GM18868 (cell line): ENCODE measurements at regions not wholly inside any gene's neighbourhood (a gene's known extent, or its start where the extent isn't known, plus 50 kb on each side); places are given as distances from the start of the nearest gene placed in this dataset.
"Not testable (repeated sequence)": the region's sequence is repeated elsewhere in the genome, so short reads cannot be mapped to it uniquely, and the experiment has no call there.

Experiments used
- ATAC-seq: cut with Tn5 transposase; IDR thresholded peaks from one replicate; pipeline ENCODE4 v1.9.1; 2021; ENCODE audit warnings: mild to moderate bottlenecking, moderate library complexity; ENCODE audit not compliant: unreplicated experiment

DNA sequence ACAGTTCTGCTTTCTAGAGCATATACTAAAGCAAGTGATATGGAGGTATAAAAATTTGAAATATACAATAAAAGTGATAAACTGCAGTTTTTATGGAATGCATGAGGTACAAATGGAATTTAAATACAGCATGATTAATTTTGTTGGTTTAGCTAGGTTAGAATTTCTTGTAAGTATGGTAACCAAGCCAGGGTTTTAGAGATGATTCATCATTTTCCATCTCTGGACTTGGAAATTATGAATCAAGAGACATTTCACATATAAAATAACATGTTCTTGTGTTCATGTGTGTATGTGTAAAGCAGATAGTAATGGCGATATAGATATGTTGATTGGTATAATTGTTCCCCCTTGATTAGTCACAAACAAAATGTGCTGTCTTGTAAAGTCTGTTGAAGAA lies 1219.8 kb downstream of the CDH8 start:
- ATAC-seq: no peak

DNA sequence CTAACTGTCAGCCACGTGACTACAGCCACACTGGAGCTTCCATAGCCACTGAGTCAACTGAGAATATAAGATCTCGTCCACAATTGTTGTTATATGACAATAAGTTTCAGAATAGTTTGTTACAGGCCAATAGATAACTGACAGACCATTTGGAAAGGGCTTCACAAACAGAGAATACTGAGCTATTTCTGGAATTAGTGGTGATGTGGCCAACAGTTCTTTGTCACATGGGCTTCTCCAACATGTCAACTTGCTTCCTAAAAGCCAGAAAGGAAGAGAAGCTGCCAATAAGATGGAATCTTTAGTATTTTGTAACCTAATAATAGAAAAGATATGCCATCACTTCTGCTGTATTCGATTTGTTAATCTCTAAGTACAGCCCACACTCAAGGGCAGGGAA lies 1220.4 kb downstream of the CDH8 start:
- ATAC-seq: no peak

DNA sequence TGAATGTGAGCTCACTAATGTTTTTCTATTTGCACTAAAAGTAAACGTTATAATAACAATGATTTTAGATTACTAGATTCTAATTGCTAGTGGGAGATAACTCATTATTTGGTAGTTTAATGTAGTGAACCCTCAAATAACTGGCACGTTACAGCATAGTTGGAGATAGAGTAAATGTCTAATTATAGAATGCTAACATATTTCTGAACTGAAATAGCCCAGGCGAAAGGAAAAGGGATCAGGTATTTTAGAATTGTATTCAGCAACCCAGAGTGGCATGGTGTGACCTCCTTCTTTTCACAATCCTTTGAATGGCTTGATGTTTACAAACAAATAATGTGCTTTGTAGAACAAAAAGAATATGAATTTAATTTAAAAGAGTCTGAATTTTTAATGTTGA lies 1221.2 kb downstream of the CDH8 start:
- no peak for ATAC-seq

DNA sequence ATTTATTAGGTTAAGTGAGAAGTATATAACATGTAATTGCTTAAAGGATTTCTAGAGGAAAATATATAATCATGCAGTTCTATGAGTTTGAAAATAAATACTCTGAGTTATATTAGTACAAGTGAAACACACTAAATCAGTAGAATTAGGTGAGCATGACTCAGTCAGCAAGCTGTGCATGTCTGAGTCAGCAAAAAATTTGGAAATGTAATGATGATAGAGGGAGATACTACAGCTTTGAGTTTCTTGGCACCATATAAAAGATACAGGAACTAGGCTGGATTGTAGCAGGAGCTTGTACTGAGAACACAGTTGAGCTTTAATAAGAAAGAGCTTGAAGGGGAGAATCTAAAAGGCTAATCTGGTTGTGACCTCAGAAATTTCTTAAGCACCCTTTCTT lies 1224.6 kb downstream of the CDH8 start:
- ATAC-seq: no peak

DNA sequence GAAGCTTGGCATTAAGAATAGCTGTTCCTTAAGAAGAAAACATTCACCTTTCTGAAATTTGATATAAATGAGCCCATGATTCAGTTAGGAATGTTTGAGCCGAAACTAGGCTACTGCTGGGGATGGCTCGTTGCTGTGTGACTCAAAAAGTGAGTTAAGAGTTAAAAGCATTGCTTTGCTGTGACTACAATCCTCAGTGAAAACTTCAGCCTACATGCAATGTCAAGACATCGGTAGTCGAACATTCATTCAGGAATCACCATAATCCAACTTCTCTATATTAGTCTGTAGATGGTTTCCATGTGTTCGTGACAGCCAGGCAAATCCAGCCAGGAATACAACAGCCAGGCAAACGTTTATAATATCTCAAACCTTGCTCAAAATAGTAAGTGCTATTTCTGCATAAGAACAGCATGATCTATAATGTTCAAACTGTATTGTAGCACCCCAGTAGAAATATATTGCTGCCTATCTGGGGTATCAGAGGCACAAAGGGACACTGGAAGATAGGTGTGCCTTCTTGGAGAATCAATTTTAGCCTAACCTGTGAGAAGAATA lies 1225.1 kb downstream of the CDH8 start:
- no peak for ATAC-seq

DNA sequence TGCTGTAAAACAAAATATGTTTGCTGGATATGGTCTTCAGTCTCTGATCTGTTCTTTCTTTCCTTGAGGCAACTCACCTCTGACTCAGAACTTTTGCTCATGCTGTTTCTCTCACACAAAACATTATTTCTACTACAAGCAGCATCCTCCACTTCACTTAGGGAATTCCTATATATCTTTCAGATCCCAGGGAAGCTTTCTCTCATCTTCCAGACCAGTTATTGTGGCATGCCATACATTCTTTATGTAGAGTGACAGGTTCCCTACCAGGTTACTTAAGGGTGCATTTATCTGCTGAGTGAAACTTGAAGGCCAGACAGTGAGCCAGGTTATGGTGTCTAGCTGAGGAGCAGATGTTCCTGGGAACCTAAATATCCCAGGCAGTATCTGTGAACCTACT lies 1226.0 kb downstream of the CDH8 start:
- ATAC-seq: no peak

DNA sequence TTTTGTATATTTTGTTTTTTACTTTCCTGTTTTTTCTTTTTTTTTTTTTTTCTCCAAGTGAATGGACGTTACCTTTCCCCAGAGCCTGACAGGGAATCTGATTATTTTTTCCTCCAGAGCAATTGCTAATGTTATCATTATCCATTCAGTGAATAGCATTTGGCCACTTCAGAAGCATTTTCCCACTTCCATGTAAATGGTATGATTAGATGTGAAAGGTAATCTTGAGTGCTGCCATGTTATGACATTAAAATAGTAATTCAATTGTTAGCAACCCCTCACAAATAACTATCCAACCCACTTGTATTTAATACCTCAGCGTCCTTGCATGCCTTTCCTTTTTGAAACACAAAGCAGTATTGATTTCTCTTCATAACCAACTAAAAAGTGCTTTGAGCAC lies 1243.8 kb downstream of the CDH8 start:
- no peak for ATAC-seq

DNA sequence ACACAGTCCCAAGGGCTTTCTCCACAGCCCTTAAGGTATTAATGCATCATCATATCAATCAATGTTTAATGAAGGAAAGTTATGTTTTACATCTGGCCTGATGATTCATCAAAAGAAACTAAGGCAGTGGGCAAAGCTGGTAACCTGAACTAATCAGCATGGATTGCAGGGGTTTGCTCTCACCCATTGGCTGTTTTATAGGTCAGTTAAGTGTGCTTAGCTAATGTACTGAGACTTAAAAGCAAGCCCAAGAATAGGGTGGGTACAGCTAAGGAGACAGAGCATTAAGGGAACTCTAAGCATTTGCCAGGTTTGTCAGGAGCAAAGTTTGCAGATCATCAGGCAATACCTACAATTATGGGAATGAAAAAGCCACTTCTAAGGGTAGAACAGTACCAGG lies 1247.6 kb downstream of the CDH8 start:
- no peak for ATAC-seq

DNA sequence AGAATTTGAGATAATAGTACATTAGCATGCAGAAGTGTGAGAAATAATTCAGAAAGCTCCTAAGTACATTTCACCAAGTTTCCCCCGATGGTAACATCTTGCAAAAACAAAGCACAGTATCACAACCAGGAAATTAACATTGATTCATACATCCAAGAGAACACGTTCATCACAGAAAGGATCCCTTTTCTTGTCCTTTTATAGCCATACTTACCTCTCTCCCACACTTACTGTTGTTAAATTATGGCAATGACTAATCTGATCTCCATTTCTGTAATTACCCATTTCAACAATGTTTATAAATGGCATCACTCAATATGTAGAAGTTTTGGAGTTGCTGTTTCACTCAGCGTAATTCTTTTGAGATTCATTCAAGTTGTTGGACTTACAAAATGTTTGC lies 1260.0 kb downstream of the CDH8 start:
- ATAC-seq: no peak

DNA sequence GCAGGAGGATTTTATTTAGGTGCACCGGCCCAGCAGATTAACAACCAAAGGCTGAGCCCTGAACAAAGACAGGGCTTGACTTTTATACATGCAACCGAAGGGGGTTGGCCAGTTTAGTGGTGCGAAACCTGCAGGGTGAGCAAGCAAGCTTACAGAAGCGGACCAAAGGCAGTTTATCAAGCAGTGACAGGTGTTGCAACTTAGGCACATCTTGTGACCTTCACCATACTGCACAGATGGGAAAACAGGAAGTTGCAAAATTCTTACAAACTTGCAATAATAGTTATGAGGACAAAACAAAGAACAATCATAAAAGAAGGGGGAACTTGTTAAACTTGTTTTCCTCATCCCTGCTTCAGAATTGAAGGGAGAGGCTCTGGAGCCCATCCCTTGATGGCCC lies 1265.1 kb downstream of the CDH8 start:
- ATAC-seq: no peak

DNA sequence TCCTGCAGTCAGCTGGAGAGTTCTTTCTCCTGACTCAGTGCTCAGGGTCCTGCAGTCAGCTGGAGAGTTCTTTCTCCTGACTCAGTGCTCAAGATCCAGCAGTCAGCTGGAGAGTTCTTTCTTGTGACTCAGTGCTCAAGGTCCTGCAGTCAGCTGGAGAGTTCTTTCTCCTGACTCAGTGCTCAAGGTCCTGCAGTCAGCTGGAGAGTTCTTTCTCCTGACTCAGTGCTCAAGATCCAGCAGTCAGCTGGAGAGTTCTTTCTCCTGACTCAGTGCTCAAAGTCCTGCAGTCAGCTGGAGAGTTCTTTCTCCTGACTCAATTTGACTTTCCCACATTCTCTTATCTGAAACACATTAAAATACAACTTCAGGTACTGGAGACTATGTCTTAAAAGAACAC lies 1265.9 kb downstream of the CDH8 start:
- ATAC-seq: not testable (repeated sequence)

DNA sequence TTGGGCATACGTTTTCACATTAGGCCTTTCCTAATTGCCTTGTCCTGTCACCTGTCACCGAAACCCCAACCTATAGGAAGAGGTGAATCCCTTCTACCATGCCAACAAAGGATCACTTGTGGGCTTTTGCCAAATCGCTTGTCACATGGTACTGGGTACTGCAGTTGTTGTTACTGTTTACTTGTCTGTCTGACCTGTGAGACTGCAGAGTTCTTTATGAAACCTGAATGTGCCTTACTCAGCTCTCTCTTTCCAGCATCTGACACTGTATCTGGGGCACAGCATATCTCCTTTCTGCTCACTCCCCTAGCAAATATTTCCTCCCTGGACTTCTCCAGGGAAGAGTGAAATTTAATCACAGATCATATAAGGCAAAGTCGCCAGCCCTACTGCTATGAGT lies 1272.4 kb downstream of the CDH8 start:
- ATAC-seq: no peak

DNA sequence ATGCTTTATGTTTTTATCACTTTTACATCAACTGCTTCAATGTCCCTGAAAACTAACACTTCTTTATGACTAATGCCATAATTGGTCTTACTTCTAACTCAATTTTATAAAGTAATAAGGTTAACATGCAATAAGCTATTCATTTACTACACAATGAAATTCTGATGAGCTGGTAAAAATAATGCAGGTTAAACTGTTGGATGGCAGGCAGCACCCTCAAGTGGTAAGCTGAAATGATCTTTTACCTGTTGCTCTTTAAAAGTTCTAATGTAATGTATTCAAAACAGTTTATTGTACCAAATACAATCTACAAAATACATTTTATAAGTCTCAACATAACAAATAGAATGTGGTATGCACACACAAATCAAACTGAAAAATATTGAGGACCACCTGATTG lies 1280.3 kb downstream of the CDH8 start:
- ATAC-seq: no peak

DNA sequence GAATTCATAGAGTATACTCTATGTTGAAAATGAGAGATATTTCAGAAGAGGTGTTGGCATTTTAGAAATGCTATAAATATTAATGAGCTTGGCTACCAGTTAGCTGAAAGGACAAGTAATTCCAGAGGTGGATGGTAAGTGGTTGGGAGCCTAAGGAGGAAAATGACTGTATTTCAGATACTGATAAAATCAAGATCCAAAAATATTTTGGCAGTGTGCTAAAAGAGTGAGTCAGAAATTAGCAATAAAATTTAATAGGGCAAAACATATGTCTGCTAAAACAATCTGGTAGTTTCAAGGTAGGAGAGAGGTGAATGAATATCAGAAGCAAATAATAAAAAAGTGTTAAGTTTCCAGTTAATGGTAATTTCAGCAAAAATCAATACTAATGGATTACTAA lies 1287.9 kb downstream of the CDH8 start:
- no peak for ATAC-seq

DNA sequence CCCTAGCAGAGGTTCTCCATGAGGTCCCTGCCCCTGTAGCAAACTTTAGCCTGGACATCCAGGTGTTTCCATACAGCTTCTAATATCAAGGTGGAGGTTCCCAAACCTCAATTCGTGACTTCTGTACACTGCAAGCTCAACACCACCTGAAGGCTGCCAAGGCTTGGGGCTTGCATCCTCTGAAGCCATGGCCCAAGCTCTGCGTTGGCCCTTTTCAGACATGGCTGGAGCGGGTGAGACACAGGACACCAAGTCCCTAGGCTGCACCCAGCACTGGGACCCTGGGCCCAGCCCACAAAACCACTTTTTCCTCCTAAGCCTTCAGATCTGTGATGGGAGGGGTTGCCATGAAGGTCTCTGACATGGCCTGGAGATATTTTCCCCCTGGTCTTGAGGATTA lies 1292.0 kb downstream of the CDH8 start:
- no peak for ATAC-seq

DNA sequence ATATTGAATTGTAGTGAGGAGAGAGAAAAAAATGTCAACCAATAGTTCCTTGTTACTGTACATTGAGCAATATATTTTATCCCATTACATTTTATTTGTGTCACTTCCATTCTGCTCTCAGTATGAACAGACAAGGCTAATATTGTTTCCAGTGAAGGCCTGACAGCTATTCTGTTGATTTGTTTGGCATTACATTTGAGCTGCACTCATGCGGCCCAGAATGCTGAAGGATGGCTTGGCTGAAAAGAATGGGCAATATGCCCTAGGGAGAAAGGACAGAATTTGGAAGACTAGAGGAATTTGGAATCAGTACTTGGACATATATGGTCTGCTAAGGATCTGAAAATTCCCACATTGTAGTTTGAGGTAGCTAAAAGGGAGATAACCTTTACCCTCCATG lies 1294.4 kb downstream of the CDH8 start:
- ATAC-seq: no peak

DNA sequence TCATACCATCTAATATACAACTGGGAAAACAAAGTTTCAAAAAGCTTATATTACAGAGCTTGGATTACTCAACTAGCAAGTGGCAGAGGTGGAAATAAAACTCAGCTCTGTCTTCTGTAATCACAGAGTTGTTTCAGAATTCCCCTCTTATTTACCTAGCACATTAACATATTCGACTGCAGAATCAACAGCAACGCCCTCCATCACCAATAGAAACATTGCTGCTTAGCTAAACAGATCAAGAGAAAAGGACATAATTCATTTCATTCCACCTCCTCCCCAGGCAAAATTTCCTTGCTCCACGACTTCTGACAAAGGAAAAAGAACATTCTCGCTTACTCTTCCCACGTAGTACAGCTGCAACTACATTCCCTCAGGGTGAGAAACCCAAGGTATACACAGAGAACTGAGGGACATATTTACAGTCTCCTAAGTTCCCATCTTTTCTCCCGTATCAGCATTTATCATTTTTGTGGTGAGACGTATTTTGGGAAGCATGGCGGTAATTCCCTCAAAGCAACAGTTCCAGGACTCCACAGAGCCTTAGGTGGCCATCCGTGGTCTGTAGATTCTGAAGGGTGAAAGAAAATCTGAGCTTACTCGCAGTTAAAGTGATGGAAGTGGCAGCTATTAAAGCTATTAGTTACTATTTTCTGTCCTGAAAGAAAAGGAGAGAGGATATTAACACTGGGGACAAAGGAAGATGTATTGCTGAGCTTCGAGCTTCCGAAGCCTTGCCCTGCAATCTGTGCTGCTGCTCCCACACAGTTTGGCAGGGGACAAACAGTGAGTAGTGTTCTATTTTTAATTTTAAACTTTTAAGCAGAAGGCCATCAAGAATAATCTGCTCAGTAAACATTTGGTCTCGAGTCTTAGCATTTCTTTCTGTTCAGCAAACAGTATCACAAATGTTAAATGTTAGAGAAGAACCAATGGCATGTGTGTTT lies 1296.2 kb downstream of the CDH8 start:
- ATAC-seq: no peak

DNA sequence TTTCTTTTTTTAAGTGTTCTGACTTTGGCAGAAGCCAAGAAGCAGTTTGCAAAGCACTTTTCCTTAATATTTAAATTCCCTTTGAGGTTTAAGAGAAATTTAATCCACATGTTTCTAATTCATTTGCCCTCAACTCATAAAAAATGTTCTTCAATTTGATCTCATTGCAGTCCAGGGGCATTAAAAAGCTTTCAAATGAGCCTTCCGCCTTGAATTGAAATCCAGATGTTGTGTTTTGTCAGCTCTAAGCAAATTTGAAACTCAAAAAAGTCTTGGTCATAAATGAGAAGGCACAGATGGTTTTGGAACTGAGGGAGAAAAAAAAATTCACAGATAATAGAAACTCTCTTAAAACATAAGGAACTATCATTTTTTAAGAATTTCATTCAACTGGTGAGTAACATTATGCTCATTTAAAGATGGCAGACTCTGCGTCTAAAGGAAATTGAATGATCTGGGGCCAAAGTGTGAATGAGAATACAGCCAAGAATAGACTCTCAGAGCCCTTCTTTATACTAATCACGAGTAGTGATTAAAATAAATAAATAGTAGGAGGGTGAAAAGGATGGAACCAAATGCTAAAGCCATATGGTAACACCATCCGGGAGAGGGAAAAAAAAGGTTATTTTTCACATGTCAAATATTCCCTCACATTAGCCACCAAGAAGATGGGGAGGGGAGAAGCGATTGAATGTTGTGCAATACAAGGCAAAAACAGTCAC lies 1304.7 kb downstream of the CDH8 start:
- no peak for ATAC-seq

DNA sequence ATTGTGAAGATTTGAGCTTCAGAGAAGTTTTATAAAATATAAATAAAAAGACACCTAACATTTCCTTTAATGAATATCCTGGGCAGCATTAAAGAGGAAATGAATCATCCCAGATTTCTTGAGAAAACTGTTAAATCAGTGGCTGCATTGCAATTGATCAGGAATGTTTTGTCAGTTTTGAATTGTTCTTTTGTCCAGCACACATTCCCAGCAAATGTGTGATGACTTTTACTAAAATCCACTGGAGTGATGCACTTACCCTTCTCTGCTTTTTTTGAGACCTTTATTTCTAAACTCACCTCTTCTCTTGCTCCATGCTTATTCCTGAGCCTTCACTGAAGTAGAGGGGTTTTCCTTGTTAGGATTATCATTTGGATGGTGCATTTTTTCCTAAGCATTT lies 1307.2 kb downstream of the CDH8 start:
- ATAC-seq: no peak

DNA sequence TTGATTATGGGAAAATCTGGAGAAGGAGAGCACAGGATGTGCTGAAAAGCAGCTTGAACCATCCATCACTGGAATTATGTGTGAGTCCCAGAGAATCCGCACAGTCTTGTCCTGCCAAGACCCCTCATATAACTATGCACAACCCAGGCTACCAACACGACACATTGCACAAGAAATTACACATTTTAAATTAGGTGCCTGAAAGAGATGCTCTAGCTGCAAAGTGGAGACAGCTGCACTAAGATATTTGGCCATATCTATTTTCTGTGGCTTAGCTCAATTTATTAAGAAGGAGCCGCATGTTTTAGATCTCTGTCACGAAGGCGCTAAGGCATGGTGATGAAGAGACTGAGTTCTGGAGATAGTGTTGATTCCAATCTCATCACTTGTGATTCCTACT lies 1308.4 kb downstream of the CDH8 start:
- ATAC-seq: no peak

DNA sequence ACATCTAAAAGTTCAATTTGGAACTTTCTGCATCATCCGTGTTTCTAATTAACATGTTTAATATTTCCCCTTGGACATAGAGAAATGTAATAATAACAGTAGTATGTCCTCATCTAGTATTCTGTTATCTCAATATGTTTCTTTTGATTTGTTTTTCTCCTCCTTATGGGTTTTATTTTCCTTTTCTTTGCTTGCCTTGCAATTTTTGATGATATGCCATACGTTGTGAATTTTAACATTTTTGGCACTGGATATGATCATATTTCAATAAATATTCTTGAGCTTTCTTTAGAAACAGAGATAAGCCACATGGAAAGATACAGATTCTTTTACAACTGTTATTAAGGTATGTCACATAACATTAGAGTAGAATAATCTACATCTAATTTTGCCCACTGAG lies 1316.2 kb downstream of the CDH8 start:
- ATAC-seq: no peak

DNA sequence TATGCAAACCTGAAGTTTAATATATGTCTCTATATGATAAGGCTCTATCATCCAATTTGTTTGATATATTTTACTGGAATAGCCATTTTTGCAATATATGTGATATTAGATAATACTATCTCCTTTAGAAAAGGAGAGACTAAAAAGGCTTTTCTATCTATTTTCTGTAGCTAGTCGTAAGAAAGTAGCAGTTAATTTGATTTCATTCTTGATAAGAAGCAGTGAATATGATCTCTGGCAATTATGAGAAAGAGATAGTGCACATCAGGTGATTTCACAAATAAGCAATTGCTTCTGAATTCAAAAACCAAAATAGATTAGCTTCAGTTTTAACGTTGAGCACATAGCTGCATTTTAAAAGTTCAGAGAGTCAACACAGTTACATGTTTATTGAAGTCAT lies 1318.4 kb downstream of the CDH8 start:
- ATAC-seq: no peak
